NCI-H1048 (cell line): ENCODE measurements at regions not wholly inside any gene's neighbourhood (a gene's known extent, or its start where the extent isn't known, plus 50 kb on each side); places are given as distances from the start of the nearest gene placed in this dataset.

ENCODE experiments used
- DNase-seq: peaks from one replicate; lab custom pipeline; 2025; lab: John Stamatoyannopoulos, UW

GRCh38 chrX:4876268-4876667, 1162.8 kb upstream of the PRKX start:
- no peak for DNase-seq

- no peak for DNase-seq
These were observed 1138.1 kb upstream of the PRKX start for GRCh38 chrX:4851534-4851933.

GRCh38 chrX:4850312-4850711, 1136.9 kb upstream of the PRKX start:
- DNase-seq = no peak

- no peak for DNase-seq
These were observed 1130.9 kb upstream of the PRKX start for GRCh38 chrX:4844376-4844775.

GRCh38 chrX:4841216-4841745, 1127.8 kb upstream of the PRKX start:
- DNase-seq = no peak

- DNase-seq = no peak
These were observed 1118.1 kb upstream of the PRKX start for GRCh38 chrX:4831574-4831973.

GRCh38 chrX:4830880-4831557, 1117.6 kb upstream of the PRKX start:
- DNase-seq = peak; percentile 28

- no peak for DNase-seq
These were observed 1112.1 kb upstream of the PRKX start for GRCh38 chrX:4825550-4825949.

- DNase-seq = no peak
These were observed 1096.1 kb upstream of the PRKX start for GRCh38 chrX:4809571-4809970.

- no peak for DNase-seq
These were observed 1092.1 kb upstream of the PRKX start for GRCh38 chrX:4805502-4805901.

- peak; percentile 31 for DNase-seq
These were observed 1087.3 kb upstream of the PRKX start for GRCh38 chrX:4800756-4801155.

GRCh38 chrX:4787971-4788370, 1074.5 kb upstream of the PRKX start:
- no peak for DNase-seq

- no peak for DNase-seq
These were observed 1051.4 kb upstream of the PRKX start for GRCh38 chrX:4764888-4765287.

- no peak for DNase-seq
These were observed 1048.7 kb upstream of the PRKX start for GRCh38 chrX:4762196-4762595.

- no peak for DNase-seq
These were observed 1041.6 kb upstream of the PRKX start for GRCh38 chrX:4754878-4755604.

GRCh38 chrX:4741024-4741423, 1027.6 kb upstream of the PRKX start:
- no peak for DNase-seq

GRCh38 chrX:4735299-4735698, 1021.9 kb upstream of the PRKX start:
- DNase-seq = no peak

GRCh38 chrX:4710618-4711433, 997.4 kb upstream of the PRKX start:
- no peak for DNase-seq

GRCh38 chrX:4708970-4709760, 995.7 kb upstream of the PRKX start:
- no peak for DNase-seq

- no peak for DNase-seq
These were observed 993.5 kb upstream of the PRKX start for GRCh38 chrX:4706961-4707360.

- DNase-seq = no peak
These were observed 977.1 kb upstream of the PRKX start for GRCh38 chrX:4690521-4690920.

GRCh38 chrX:4682636-4683035, 969.2 kb upstream of the PRKX start:
- no peak for DNase-seq
